Type B pancreatic cell (in vitro differentiated cells): ENCODE measurements at regions not wholly inside any gene's neighbourhood (a gene's known extent, or its start where the extent isn't known, plus 50 kb on each side); places are given as distances from the start of the nearest gene placed in this dataset.

Experiments used
- DNase-seq: peaks from one replicate; pipeline ENCODE4 v3.0.0; 2021; ENCODE audit warnings: mixed read lengths; ENCODE audit not compliant: unreplicated experiment; ENCODE audit errors: extremely low spot score
- H3K27ac Mint-ChIP-seq: 2 replicates; pipeline ENCODE4 v1.8.0; 2021; ENCODE audit warnings: mild to moderate bottlenecking, mixed read lengths
- H3K27me3 Mint-ChIP-seq: 2 replicates; pipeline ENCODE4 v1.8.0; 2021; ENCODE audit warnings: mixed read lengths
- H3K36me3 Mint-ChIP-seq: 2 replicates; pipeline ENCODE4 v1.8.0; 2021; ENCODE audit warnings: mixed read lengths
- H3K4me1 Mint-ChIP-seq: one replicate; pipeline ENCODE4 v1.8.0; 2021; ENCODE audit warnings: mixed read lengths; ENCODE audit not compliant: unreplicated experiment
- H3K4me3 Mint-ChIP-seq: 2 replicates; pipeline ENCODE4 v1.8.0; 2021; ENCODE audit warnings: mild to moderate bottlenecking, mixed read lengths
- H3K9me3 Mint-ChIP-seq: 2 replicates; pipeline ENCODE4 v1.8.0; 2021; ENCODE audit warnings: mixed read lengths
- TF ChIP-seq, protein P1 (sequence below): fragments of 200-600 bp; sonication (generic); conservative IDR thresholded peaks from 2 replicates; pipeline ENCODE4 v1.5.0; 2021; ENCODE audit warnings: antibody characterized with exemption, mild to moderate bottlenecking

DNA sequence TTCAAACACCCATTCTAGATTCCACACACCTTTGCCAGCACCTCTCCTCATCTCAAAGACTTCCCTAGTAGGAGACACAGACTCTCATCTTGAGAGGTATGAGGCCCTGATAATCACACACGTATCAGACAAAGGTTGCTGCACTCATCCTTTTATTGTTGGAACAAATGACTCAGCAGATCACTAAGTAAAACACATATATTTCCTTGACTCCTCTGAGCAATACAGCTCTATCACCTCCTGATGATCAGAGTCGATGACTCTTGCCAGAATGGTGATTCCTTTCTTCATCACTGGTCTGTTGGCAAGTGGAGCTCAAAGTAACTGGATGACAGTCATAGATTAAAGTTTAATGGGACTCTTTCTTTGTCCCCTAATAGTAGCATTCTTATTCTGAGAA is 1049.2 kb upstream of the ZEB2 start:
- Mint-ChIP-seq H3K36me3 (no peaks in the 10 kb centered on the region), H3K27ac (no peak overlapping the region), H3K4me3 (no peak overlapping the region), H3K9me3 (peaks cover 11% of the 10 kb centered on the region), H3K27me3 (peaks cover 56% of the 10 kb centered on the region), H3K4me1 (peaks cover 7% of the 10 kb centered on the region)
- TF ChIP-seq, protein P1, sequence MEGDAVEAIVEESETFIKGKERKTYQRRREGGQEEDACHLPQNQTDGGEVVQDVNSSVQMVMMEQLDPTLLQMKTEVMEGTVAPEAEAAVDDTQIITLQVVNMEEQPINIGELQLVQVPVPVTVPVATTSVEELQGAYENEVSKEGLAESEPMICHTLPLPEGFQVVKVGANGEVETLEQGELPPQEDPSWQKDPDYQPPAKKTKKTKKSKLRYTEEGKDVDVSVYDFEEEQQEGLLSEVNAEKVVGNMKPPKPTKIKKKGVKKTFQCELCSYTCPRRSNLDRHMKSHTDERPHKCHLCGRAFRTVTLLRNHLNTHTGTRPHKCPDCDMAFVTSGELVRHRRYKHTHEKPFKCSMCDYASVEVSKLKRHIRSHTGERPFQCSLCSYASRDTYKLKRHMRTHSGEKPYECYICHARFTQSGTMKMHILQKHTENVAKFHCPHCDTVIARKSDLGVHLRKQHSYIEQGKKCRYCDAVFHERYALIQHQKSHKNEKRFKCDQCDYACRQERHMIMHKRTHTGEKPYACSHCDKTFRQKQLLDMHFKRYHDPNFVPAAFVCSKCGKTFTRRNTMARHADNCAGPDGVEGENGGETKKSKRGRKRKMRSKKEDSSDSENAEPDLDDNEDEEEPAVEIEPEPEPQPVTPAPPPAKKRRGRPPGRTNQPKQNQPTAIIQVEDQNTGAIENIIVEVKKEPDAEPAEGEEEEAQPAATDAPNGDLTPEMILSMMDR: no peak
- DNase-seq: no peak

DNA sequence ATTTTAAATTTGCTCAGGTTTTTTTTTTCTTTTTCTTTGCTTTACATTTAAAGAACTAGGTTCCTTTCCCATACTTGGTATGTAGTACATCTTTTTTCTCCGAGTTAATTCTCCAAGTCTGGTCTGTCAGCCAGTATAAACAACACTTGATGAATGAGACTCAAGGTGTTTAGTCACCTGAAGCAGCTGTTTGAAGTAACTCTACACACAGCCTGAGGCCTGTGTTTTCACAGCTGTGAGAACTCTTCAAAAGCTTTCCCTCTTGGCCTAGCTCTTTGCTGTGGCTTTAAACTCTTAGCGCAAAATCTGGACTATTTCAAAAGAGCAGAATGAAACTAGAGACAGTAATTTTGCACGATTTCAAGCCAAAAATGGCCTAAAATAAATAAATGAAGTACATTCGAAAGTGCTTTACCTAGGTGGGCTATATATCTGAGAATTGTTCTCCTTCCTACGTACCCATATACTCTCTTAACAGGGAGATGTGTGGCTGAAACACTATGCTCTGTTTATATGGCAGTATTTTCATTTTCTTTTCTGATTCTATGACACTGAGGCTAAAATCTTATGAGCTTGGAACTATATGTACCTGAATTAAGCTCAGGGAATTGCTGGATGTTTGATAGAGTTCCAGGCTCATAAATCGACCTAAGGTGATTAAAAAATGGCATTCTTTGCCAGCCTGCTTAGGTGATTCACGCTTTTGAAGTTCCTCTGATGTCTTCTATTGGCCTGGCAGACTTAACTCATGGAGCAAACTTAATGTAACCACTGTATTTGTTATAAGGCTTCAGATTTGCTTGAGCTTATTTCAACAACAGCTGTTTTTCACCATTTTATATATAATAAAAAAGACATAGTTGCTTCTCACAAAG is 1044.1 kb upstream of the ZEB2 start:
- Mint-ChIP-seq H3K4me1 (peaks cover 24% of the 10 kb centered on the region), H3K36me3 (no peaks in the 10 kb centered on the region), H3K27ac (no peak overlapping the region), H3K27me3 (peaks cover 58% of the 10 kb centered on the region), H3K4me3 (peak overlapping the region; percentile 48), H3K9me3 (peaks cover 1% of the 10 kb centered on the region)
- TF ChIP-seq, protein P1: no peak
- no peak for DNase-seq

DNA sequence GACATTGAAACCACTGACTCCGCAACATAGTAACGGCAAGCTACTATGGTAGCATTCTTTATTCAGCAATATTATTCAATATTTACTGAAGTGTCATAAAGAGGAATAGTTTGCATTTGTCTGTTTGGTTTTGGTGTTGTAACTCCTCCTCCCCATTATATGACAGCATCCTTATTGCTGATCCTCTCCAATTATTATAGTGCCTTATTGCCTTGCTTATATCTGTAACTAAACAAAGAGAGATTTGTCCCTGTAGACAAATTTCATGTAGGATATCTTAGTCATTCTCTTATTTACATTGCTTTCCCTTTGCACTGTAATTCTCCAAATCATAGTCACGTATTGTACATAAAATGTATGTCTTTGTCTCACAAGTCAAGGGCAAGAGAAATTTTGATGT is 1041.2 kb upstream of the ZEB2 start:
- Mint-ChIP-seq H3K36me3 (no peaks in the 10 kb centered on the region), H3K4me3 (no peak overlapping the region), H3K4me1 (peaks cover 24% of the 10 kb centered on the region), H3K27ac (no peak overlapping the region), H3K9me3 (no peaks in the 10 kb centered on the region), H3K27me3 (peaks cover 59% of the 10 kb centered on the region)
- TF ChIP-seq, protein P1: no peak
- no peak for DNase-seq

DNA sequence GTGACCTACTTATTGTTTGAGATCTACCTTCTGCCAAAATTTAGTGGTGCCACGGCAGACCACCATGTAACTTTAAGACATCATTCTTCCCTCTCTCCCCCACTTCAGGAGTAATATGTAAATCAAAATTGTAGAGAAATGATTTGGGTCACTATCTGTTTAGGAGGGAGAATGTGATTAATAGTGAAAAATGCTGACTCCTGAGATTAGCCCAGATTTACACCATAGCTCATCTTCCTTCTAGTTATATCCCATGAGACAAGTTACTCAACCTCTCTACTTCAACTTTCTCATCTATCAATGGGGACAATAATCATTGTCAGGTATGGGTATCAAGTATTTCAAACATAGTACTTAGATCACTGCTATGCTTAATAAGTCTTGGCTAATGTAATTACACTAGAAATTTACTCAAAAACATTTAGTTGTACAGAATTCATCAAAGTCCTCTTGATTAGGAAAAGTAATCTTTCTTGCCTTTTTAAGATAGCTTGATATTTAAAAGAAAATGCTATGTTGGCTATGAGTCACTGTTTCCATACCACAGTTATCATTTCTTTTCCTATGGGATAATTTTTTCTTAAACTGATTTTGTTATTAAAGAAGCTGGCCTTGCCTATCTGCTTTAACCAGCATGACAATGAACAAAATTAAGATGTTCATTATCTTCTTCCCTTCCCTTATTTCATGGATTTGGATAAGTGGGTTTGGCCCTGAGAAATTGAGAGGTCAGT is 1038.9 kb upstream of the ZEB2 start:
- Mint-ChIP-seq H3K9me3 (no peaks in the 10 kb centered on the region), H3K36me3 (no peaks in the 10 kb centered on the region), H3K27ac (no peak overlapping the region), H3K27me3 (peaks cover 49% of the 10 kb centered on the region), H3K4me1 (peaks cover 19% of the 10 kb centered on the region), H3K4me3 (no peak overlapping the region)
- no peak for DNase-seq
- TF ChIP-seq, protein P1: no peak

DNA sequence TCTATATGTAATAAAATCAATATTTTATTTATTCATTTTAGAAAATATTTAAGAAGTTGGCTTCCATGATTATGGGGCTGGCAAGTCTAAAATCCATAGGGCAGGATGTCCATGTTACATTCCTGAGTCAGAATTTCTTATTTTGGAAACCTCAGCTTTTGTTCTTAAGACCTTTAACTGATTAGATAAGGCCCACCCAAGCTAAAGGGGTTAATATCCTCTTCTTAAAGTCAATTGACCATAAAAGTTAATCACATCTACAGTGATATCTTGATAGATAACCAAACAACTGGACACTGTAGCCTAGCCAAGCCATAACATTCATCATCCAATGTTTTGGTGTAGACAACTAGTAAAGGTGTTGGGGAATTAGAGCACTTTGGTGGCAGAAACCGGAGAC is 1035.4 kb upstream of the ZEB2 start:
- Mint-ChIP-seq H3K9me3 (no peaks in the 10 kb centered on the region), H3K27ac (no peak overlapping the region), H3K4me3 (no peak overlapping the region), H3K4me1 (peaks cover 4% of the 10 kb centered on the region), H3K27me3 (peaks cover 20% of the 10 kb centered on the region), H3K36me3 (no peaks in the 10 kb centered on the region)
- TF ChIP-seq, protein P1: no peak
- no peak for DNase-seq
